Panc1 (cell line): ENCODE measurements at regions not wholly inside any gene's neighbourhood (a gene's known extent, or its start where the extent isn't known, plus 50 kb on each side); places are given as distances from the start of the nearest gene placed in this dataset.

ENCODE experiments used
- ATAC-seq: fragments of 200-7000 bp; cut with Tn5 transposase; 2 replicates; pipeline ENCODE4 v1.9.1; 2020; ENCODE audit warnings: mild to moderate bottlenecking, moderate library complexity
- BruUV-seq: library from RNA; stranded (reverse); fragments of 400-500 nt; replicated peaks from 2 replicates; lab custom pipeline; 2021; lab: Mats Ljungman, UMichigan
- CTCF ChIA-PET: fragments of 300-600 bp; sonication (Branson Sonifier 250); formaldehyde crosslinking; loops from one replicate; lab custom pipeline; 2022; ENCODE audit warnings: antibody characterized with exemption; lab: Charles Lee
- POLR2A ChIA-PET: fragments of 300-600 bp; sonication (Branson Sonifier 250); formaldehyde crosslinking; loops from one replicate; lab custom pipeline; 2022; ENCODE audit warnings: antibody characterized with exemption; lab: Charles Lee
- DNase-seq: peaks from one replicate; pipeline ENCODE4 v3.0.0-alpha.2; 2010; ENCODE audit warnings: low read depth, low spot score
- H3K27ac ChIP-seq: 2 replicates; pipeline ENCODE4 v1.5.1; 2011; ENCODE audit warnings: mild to moderate bottlenecking, low read length, inconsistent platforms
- H3K27me3 ChIP-seq: fragments of 200-500 bp; sonication (Bioruptor generic); 2 replicates; pipeline ENCODE4 v1.6.0; 2014; ENCODE audit warnings: low read length, inconsistent platforms; ENCODE audit not compliant: control insufficient read depth, insufficient read depth
- H3K36me3 ChIP-seq: fragments of 200-500 bp; sonication (Bioruptor generic); 2 replicates; pipeline ENCODE4 v1.5.1; 2014; ENCODE audit warnings: inconsistent platforms, mild to moderate bottlenecking, low read length, moderate library complexity; ENCODE audit not compliant: control insufficient read depth, insufficient read depth
- H3K4me1 ChIP-seq: 2 replicates; pipeline ENCODE4 v1.5.1; 2011; ENCODE audit warnings: inconsistent platforms, mild to moderate bottlenecking, low read length, moderate library complexity; ENCODE audit not compliant: control insufficient read depth, insufficient read depth
- H3K4me3 ChIP-seq, 2 experiments: 2 replicates each; pipeline ENCODE4 v1.5.1; 2011 to 2012; ENCODE audit warnings: low read depth in 2 of 2, low read length in 2 of 2, mild to moderate bottlenecking in 2 of 2, inconsistent platforms in 1 of 2, moderate library complexity in 1 of 2
- H3K9me3 ChIP-seq: fragments of 200-500 bp; sonication (Bioruptor generic); 2 replicates; pipeline ENCODE4 v1.5.1; 2014; ENCODE audit warnings: low read depth, mild to moderate bottlenecking, inconsistent platforms, low read length, moderate library complexity; ENCODE audit not compliant: control insufficient read depth, insufficient read depth
- CTCF ChIP-seq: fragments of 450-650 bp; IDR thresholded peaks from 2 replicates; pipeline ENCODE4 v1.5.1; 2017; ENCODE audit warnings: mild to moderate bottlenecking
- POLR2AphosphoS5 ChIP-seq: IDR thresholded peaks from 2 replicates; pipeline ENCODE4 v1.6.1; 2012; ENCODE audit warnings: mild to moderate bottlenecking, low read depth, low read length, moderate library complexity
- REST ChIP-seq, 2 experiments: IDR thresholded peaks; 2 replicates each; pipeline ENCODE4 v1.6.1; 2011 to 2012; ENCODE audit warnings: low read depth in 2 of 2, control low read depth in 1 of 2, low read length in 1 of 2, mild to moderate bottlenecking in 1 of 2, moderate library complexity in 1 of 2; ENCODE audit not compliant: insufficient read depth in 1 of 2
- SIN3A ChIP-seq: IDR thresholded peaks from 2 replicates; pipeline ENCODE4 v1.6.1; 2012; ENCODE audit warnings: low read depth, mild to moderate bottlenecking, low read length, moderate library complexity, borderline replicate concordance; ENCODE audit not compliant: insufficient read depth
- TCF7L2 ChIP-seq: IDR thresholded peaks from 2 replicates; pipeline ENCODE4 v1.6.1; 2011; ENCODE audit warnings: mild to moderate bottlenecking, low read depth, low read length, inconsistent platforms
- in situ Hi-C: cut with HindIII; loops from 2 replicates; pipeline ENCODE4 v1.10.0; 2016; ENCODE audit warnings: low sequenced_read_pairs, low pct_unique_long_range_greater_than_20kb
- intact Hi-C: fragments of 100-400 bp; cut with micrococcal nuclease; formaldehyde crosslinking; loops from one replicate; pipeline ENCODE4 v1.10.0; 2022; ENCODE audit not compliant: unreplicated experiment

- no peaks in the 10 kb centered on the region for H3K27me3 ChIP-seq
- ATAC-seq: no peak
- ChIA-PET POLR2A (no interaction called here), CTCF (no interaction called here)
- intact Hi-C loops (no loop called here), in situ Hi-C loops (no loop called here)
- no peaks in the 10 kb centered on the region for H3K4me1 ChIP-seq
- no peaks in the 10 kb centered on the region for H3K9me3 ChIP-seq
- no peak for DNase-seq
- TF ChIP-seq CTCF (no peak), TCF7L2 (no peak), POLR2AphosphoS5 (no peak), REST (IDR thresholded peaks at IDR 0.05; ENCODE audit: insufficient read depth in 1 of 2, low read depth in 2 of 2, low read length in 1 of 2) (no peak), SIN3A (no peak)
- no peaks in the 10 kb centered on the region for H3K36me3 ChIP-seq
- no peak overlapping the region for H3K27ac ChIP-seq
- no TSS peak for BruUV-seq
- H3K4me3 ChIP-seq: no peak overlapping the region
Observed at GRCh38 chr7:114799628-114800028, 122.3 kb upstream of the MDFIC start.

- no peak overlapping the region for H3K4me3 ChIP-seq
- no peaks in the 10 kb centered on the region for H3K9me3 ChIP-seq
- CTCF ChIA-PET: no interaction called here
- no peaks in the 10 kb centered on the region for H3K36me3 ChIP-seq
- H3K4me1 ChIP-seq: no peaks in the 10 kb centered on the region
- no peak overlapping the region for H3K27ac ChIP-seq
- TF ChIP-seq POLR2AphosphoS5 (no peak), CTCF (no peak), TCF7L2 (no peak), SIN3A (no peak), REST (IDR thresholded peaks at IDR 0.05; ENCODE audit: insufficient read depth in 1 of 2, low read depth in 2 of 2, low read length in 1 of 2) (no peak)
- BruUV-seq: no TSS peak
- in situ Hi-C loops: no loop called here
- POLR2A ChIA-PET: no interaction called here
- DNase-seq: no peak
- H3K27me3 ChIP-seq: no peaks in the 10 kb centered on the region
- ATAC-seq: no peak
- intact Hi-C loops: no loop called here
Observed at GRCh38 chr7:114802632-114803031, 119.3 kb upstream of the MDFIC start.
